Hypothalamus (tissue), 51 donors: ENCODE measurements at regions not wholly inside any gene's neighbourhood (a gene's known extent, or its start where the extent isn't known, plus 50 kb on each side); places are given as distances from the start of the nearest gene placed in this dataset.

Experiments used
- DNase-seq, 51 donors: peaks; one replicate each; lab custom pipeline; 2025; lab: John Stamatoyannopoulos, UW

DNA sequence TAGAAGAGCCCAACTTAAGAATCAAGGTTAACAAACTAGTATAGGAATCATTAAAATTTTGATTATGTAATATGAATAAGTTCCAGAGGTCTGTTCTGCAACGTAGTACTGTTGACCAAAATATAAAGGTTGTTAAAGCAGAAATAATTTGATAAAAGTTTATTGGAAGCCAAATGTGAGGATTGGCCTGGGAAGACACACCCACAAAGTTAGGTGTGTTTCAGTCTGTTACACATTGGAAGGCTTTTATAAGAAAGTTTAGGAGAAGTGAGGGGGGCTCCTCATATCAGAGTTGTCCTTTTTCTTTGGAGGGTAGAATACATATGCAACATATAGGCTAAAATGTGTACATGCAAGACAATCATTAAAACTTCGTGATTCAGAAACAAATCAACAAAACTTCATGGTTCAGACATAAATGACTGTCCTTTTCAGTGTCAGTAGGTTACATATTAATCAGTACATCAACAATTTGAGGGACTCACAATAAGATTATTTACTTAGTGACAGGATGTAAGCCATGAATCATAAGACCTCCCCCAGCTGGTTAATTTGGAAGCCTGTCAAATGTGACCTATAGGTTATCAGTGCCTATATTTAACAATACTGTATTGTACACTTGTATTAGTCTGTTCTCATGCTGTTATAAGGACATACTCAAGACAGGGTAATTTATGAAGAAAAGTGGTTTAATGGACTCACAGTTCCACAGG lies 245.0 kb upstream of the B3GALT2 start:
- DNase-seq: no peak

GRCh38 chr1:193427524-193427923 lies 241.1 kb upstream of the B3GALT2 start:
- no peak for DNase-seq

GRCh38 chr1:193426061-193426460 lies 239.6 kb upstream of the B3GALT2 start:
- no peak for DNase-seq

- no peak for DNase-seq
Observed at GRCh38 chr1:193421487-193421886, 235.1 kb upstream of the B3GALT2 start.

DNA sequence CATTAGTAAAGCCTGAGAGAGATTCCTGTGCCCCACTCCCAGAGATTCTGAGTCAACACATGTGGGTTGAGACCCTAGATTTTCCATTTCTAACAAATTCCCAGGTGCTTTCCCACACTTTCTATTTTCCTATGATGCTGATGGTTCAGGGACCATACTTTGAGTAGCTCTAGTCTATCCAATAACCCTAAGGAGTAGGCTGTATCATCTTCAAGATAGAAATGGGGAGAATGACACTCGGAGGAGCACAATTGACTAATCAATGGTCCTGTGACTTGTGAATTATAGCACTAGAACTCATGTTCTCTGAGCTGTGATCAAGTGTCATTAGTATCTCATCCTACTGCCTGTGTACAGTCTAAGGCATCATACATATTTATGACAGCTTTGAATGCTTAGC lies 232.9 kb upstream of the B3GALT2 start:
- no peak for DNase-seq

DNA sequence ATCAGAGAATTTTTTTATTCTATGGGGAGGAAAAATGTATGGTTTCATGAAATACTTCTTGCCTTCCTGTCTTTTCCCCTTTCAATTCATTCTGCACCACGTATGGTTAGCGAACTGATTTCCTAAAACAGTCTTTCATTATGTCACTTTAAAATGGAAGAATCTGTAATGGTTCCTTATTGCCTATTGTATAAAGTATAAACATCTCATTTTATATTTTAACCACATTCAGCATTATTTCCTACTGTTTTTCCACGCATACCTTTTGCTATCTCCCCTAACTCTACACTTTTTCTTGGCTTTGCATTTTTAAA lies 232.3 kb upstream of the B3GALT2 start:
- no peak for DNase-seq

- no peak for DNase-seq
Observed at GRCh38 chr1:193417945-193418744, 231.7 kb upstream of the B3GALT2 start.

- no peak for DNase-seq
Observed at GRCh38 chr1:193417403-193417802, 231.0 kb upstream of the B3GALT2 start.

DNA sequence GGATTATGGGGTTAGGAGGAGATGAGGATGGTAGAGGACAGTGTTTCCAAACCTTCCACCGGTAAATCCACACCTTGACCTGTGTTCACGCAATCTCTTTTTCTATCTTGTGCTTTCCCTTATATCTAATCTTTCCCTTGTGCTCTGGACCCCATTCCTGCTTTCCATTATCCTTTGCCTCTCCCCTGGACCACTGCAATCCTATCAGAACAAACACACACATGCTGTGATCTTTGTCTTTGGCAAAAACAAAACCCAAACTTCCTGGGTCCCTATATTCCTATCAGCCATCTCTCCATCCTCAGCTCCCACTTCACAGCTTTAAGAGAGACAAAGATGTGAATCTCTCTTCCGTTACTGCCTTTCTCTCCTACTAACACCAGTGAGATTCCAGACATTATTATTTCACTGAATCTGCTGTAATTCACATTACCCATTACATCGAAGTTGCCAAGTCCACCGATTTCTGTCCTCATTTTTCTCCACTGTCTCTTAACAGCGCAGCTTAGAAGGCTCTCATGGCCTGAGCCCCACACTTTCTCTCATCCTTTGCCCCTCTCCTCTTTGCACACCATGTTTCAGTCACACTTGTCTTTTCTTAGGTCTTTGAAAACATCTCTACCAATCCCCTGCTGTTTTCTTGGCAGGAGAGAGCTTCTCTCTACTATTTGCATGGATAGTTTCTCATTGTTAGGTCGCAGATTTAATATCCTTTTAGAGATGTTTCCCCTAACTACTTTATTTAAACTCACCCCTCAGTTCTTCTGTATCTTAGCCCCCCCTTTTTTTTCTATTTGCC lies 230.0 kb upstream of the B3GALT2 start:
- no peak for DNase-seq

- DNase-seq: no peak
Observed at GRCh38 chr1:193415256-193415655, 228.8 kb upstream of the B3GALT2 start.

GRCh38 chr1:193413376-193413775 lies 227.0 kb upstream of the B3GALT2 start:
- no peak for DNase-seq

DNA sequence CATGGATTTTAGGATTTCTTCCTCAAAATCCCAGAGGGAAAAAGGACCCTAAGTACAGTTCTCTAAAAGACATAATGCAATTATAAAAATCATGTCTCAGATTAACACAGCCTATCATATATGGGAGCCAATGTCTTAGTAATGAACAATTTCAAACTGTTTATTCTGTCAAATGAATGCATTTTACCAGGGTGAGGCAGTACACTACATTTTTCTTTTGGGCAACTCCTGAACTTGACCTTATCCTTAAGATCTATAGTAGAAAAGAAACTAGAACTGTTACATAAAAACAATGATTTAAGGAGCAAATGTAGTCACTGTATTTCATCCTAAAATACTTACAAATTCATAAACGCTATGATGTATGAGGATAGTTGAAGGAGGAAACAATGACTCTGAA lies 226.3 kb upstream of the B3GALT2 start:
- DNase-seq: no peak

DNA sequence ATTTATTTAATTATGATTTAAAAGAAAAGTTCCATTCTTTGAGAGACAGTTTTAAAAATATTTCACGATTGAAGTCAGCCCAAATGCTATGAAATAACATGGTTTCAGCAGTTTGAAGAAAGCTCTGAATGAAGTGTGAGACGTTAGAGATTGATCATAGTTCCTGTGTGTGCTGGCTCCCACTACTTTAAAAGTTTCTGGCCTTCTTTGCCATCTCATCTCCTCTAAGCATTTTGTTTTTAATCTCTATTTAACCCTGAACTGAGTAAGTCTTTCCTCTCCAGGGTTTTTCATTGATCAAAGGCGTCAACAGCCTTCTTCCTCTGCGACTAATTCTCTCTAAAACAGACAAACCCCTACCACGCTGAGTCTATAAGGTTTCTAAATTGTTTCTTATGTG lies 225.3 kb upstream of the B3GALT2 start:
- DNase-seq: no peak

DNA sequence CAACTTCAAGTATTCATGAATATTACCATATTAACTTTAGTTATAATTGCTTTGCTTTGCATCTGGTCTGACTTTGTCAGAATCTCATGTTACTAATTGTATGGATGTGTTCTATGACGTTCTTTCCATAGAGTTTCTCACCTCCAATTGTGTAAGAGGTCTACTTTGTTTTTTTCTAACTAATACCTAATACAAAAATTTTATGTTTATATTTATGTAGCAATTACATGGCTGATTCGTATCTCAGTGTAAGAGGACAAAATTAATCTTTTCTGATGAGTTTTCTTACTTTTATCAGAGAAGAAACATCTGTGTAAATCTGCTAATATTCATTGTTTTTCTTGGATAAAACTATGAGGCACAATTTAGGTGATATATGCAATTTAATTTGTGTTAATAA lies 224.8 kb upstream of the B3GALT2 start:
- no peak for DNase-seq

DNA sequence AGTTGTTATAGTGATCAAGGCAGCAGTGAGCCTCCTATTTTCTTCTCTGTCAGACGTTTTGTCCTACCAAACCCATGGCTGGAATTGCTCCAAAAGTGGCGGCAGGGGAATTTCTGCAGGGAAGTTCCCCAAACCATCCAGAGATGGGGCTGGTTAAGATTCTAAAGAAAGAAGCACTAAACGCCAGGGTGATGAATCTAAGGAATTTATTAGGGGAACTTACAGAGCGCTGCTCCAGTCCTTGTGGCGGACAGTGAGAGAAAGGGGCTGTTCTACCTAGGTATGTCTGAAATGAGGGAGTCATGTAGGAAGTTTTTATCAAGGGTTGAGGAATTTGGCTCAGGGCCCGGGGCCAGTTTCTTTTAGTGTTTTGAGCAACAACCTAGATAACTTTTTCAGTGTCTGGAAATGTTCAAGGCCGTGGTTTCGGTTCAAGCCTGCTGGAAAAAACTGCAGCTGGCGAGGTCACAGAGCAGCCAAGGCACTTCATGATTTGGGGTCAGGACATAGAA lies 222.4 kb upstream of the B3GALT2 start:
- DNase-seq: no peak

GRCh38 chr1:193406901-193407300 lies 220.5 kb upstream of the B3GALT2 start:
- DNase-seq: peak in 1 of 51 donors; percentile 32

DNA sequence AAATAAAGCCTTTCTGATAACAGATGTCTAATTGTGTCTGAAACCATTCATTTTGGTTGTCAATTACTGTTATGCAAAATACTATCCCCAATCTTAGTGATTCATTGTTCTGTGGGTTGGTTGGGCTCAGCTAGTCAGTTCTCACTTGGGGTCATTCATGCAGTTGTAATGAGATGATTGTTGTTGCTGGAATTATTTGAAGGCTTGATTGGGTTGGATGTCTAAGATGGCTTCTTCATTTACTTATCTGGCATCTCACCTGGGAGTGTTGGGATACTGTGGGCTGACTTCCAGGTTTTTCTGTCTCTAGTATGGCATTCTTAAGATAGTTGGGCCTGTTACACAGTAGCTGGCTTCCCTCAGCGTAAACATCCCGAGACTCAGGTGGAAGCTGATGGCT lies 217.8 kb upstream of the B3GALT2 start:
- DNase-seq: no peak

DNA sequence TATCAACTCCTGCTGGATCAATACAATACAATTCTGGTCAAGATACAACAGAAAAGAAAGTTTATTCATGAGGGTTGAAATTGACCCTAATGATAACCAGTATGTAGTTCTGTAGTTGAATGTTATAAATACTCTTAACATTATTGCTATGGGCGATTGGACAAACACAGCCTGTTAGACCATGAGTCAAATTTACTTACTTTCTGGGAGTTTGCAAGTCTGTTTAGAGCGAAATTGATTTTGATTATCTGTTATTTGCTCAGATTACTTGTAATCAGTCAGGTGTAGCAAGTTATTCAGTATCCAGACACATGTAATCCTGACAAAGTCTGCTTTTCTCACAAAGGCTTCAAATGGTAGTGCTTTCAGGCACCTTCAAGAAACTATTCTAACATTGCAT lies 216.6 kb upstream of the B3GALT2 start:
- DNase-seq: no peak

DNA sequence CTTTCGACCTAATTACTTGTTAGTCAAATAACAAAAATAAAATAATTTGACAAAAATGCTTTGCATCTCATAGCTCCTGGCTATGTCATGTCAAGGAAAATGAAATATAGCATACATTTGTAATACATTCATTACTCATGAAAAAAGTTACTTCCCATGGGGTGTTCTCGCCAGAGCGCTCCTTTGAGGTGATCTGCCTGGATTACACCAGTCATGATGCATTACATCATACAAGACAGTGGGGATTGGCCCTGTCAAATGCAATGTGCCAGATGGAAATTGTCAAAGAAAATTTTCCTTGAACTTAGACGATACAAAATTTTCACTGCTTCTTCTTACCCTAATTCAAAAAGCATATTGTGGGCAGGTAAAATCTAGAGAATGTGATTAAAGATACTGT lies 215.6 kb upstream of the B3GALT2 start:
- DNase-seq: no peak

- no peak for DNase-seq
Observed at GRCh38 chr1:193394336-193394735, 207.9 kb upstream of the B3GALT2 start.

- DNase-seq: no peak
Observed at GRCh38 chr1:193392686-193393085, 206.3 kb upstream of the B3GALT2 start.
